Astrocyte of the spinal cord (primary cell): ENCODE measurements at regions not wholly inside any gene's neighbourhood (a gene's known extent, or its start where the extent isn't known, plus 50 kb on each side); places are given as distances from the start of the nearest gene placed in this dataset.

Experiments used
- DNase-seq: peaks from one replicate; pipeline ENCODE4 v3.0.0; 2011; ENCODE audit warnings: low read depth, low spot score
- H3K4me3 ChIP-seq: 2 replicates; pipeline ENCODE4 v1.5.1; 2011; ENCODE audit warnings: low read depth, mild to moderate bottlenecking, low read length, moderate library complexity
- CTCF ChIP-seq: IDR thresholded peaks from 2 replicates; pipeline ENCODE4 v1.5.1; 2012; ENCODE audit warnings: low read depth, mild to moderate bottlenecking, low read length, inconsistent platforms
- in situ Hi-C: cut with HindIII; loops from 2 replicates; pipeline ENCODE4 v1.10.0; 2017; ENCODE audit warnings: low sequenced_read_pairs

- no peak for DNase-seq
- no peak for TF ChIP-seq CTCF
- no peak overlapping the region for H3K4me3 ChIP-seq
- in situ Hi-C loops, result no loop called here
These were observed 261.9 kb upstream of the ADGRL3 start for GRCh38 chr4:60938181-60938580.

- no peak overlapping the region for H3K4me3 ChIP-seq
- DNase-seq, result no peak
- in situ Hi-C loops, result no loop called here
- no peak for TF ChIP-seq CTCF
These were observed 261.5 kb upstream of the ADGRL3 start for GRCh38 chr4:60938621-60939020.

DNA sequence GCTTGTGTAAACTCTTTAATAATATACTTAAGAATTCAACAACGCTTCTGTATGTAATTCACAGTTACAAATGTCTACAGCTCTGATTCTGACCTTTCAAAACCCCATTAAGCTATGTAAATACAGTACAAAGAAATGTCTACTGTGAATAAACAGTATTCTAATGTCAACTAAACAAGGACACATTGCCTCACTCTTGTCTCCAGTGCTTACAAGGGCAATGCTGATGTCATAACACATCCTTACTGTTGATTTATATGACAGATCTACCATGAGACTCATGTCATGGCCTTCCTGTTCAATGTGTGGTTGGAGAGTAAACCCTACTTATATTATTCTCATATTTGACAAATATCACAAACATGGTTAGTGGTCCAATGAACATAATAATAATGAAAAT lies 256.1 kb upstream of the ADGRL3 start:
- TF ChIP-seq CTCF, result no peak
- no peak overlapping the region for H3K4me3 ChIP-seq
- DNase-seq, result no peak
- in situ Hi-C loops, result no loop called here

GRCh38 chr4:60945641-60946040 lies 254.5 kb upstream of the ADGRL3 start:
- no peak for TF ChIP-seq CTCF
- H3K4me3 ChIP-seq, result no peak overlapping the region
- DNase-seq, result no peak
- in situ Hi-C loops, result no loop called here

- no peak for TF ChIP-seq CTCF
- DNase-seq, result peak; percentile 16
- H3K4me3 ChIP-seq, result no peak overlapping the region
- in situ Hi-C loops, result no loop called here
These were observed 252.1 kb upstream of the ADGRL3 start for GRCh38 chr4:60948008-60948407.

DNA sequence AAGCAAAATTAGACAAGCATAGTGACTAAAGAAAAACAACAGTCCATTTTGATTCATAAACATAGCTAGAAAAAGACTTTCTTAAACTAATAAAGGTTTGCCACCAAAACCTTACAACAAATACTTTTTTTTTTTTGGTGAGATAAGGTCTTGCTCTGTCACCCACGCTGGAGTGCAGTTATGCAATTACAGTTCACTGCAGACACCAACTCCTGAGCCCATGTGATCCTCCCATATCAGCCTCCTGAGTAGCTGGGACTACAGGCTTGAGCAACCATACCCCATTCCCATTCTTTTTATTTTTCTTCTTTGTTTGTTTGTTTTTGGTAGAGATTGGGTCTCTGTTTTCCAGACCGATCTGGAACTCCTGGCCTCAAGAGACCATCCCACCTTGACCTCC lies 247.2 kb upstream of the ADGRL3 start:
- in situ Hi-C loops, result no loop called here
- no peak for TF ChIP-seq CTCF
- no peak for DNase-seq
- no peak overlapping the region for H3K4me3 ChIP-seq

DNA sequence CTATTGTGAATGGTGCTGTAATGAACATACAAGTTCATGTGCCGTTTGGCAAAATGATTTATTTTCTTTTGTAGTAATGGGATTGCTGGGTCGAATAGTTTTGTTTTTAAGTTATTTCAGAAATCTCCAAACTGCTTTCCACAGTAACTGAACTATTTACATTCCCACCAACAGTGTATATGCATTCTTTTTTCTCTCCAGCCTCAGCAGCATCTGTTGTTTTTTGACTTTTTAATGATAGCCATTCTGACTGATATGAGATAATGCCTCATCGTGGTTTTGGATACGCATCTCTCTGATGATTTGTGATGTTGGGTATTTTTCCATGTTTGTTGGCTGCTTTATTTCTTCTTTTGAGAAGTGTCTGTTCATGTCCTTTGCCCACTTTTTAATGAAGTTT lies 246.3 kb upstream of the ADGRL3 start:
- no peak for TF ChIP-seq CTCF
- H3K4me3 ChIP-seq, result no peak overlapping the region
- no peak for DNase-seq
- in situ Hi-C loops, result no loop called here
